NCI-H460 (cell line): ENCODE measurements at regions not wholly inside any gene's neighbourhood (a gene's known extent, or its start where the extent isn't known, plus 50 kb on each side); places are given as distances from the start of the nearest gene placed in this dataset.
"Not testable (repeated sequence)": the region's sequence is repeated elsewhere in the genome, so short reads cannot be mapped to it uniquely, and the experiment has no call there.

Experiments used
- DNase-seq: peaks from one replicate; pipeline ENCODE4 v3.0.0-alpha.2; 2016; ENCODE audit warnings: low read depth; ENCODE audit errors: extremely low read depth

GRCh38 chr3:124640635-124641306 is 89.5 kb upstream of the UMPS start:
- no peak for DNase-seq

DNA sequence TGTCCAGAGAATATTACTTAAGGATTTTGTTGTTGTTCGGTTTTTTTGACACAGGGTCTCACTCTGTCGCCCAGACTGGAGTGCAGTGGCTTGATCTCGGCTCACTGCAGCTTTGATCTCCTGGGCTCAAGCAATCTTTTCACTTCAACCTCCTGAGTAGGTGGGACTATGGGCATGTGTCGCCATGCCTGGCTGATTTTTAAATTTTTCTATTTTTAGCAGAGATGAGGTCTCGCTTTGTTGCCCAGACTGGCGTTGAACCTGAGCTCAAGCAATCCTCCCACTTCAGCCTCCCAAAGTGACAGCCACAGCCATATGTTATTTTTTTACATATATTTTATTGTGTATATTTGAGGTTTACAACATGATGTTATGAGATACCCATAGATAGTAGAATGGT is 86.8 kb upstream of the UMPS start:
- DNase-seq = no peak

DNA sequence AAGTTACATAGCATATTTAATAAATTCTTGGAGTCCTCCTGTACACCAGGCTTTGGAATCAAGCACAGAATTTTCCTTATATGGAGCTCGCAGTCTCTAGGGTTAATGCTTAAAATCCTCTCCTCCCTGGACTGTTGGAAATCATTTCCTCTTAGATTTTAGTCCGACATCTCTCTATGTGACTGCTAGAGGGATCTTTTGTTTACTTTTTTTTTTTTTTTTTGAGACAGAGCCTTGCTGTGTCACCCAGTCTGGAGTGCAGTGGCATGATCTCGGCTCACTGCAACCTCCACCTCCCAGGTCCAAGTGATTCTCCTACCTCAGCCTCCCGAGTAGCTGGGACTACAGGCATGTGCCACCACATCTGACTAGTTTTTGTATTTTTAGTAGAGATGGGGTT is 84.1 kb upstream of the UMPS start:
- not testable (repeated sequence) for DNase-seq

GRCh38 chr3:124648551-124648950 is 81.7 kb upstream of the UMPS start:
- no peak for DNase-seq

- DNase-seq = no peak
These were observed 79.5 kb upstream of the UMPS start for GRCh38 chr3:124650798-124651197.

GRCh38 chr3:124651416-124651815 is 78.8 kb upstream of the UMPS start:
- not testable (repeated sequence) for DNase-seq

GRCh38 chr3:124652009-124652408 is 78.2 kb upstream of the UMPS start:
- DNase-seq = no peak

- DNase-seq = no peak
These were observed 77.0 kb upstream of the UMPS start for GRCh38 chr3:124653071-124653796.

- DNase-seq = no peak
These were observed 76.3 kb upstream of the UMPS start for GRCh38 chr3:124653797-124654469.

DNA sequence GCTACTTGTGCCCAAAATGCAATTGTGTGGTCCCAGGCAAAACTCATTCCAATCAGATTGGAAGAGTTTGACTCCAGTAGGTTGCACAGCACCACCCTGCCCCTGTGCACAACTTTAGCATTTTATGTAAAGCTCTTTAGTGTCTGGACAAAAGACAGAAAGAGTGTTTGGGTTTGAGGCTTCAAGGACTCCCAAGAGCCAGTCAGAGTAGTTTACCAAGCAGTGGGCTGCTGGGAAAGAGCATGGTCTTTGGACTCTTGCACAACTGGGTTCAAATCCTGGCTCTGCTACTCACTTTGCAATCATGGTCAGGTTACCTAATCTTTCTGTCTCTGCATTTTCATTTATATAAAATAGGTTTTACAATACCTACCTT is 75.8 kb upstream of the UMPS start:
- no peak for DNase-seq

DNA sequence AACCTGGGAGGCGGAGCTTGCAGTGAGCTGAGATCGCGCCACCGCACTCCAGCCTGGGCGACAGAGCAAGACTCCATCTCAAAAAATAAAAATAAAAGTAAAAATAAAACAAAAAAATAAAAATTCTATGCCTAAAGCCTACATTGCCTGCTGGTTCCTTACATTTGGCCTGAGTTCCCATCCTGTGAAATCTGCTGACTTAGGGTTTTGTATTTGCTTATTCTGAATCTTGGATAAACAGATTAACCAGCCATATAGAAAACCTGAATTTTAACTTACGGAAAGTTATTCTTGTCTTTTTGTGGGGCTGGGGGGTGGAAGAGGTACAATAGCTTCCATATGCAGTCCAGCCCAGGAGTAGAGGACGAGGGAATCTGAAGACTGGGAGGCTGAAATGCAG is 73.7 kb upstream of the UMPS start:
- no peak for DNase-seq

- no peak for DNase-seq
These were observed 73.1 kb upstream of the UMPS start for GRCh38 chr3:124657138-124657537.

DNA sequence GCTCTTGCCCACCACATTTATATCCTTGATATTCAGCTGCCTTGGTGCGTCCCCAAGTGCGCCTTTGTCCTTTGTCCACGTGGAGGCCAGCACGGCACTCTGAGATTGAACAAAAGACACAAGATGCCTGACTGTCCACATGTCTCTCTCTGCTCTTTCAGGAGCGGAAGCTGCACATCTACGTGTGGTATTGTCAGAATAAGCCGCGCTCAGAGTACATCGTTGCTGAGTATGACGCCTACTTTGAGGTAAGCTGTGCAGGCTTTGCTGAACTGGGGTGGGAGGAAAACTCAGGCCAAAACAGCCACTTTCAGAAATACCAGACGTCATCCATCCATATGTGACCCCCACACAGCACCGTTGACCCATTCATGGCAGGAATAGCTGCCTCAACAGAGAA is 72.0 kb upstream of the UMPS start:
- no peak for DNase-seq

GRCh38 chr3:124659175-124659574 is 71.1 kb upstream of the UMPS start:
- no peak for DNase-seq

- DNase-seq = no peak
These were observed 69.7 kb upstream of the UMPS start for GRCh38 chr3:124660599-124660998.

DNA sequence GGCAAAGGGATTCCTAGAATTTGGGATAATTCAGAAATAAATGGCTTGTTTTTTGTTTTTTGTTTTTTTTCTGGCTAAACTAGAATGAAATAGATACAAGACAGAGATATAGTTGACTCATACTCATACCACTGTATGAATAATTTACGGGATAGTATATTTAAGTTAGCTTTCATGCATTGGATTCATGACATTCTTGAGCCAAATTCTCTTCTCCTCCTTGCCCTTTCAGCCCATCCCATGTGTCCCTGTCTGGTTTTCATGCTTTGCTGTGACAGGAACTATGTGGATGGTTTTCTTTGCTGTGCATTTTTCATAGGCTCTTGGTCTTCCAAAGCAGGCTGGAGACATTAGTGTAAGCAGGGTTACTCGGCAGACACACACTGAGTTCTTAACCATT is 66.6 kb upstream of the UMPS start:
- DNase-seq = no peak

DNA sequence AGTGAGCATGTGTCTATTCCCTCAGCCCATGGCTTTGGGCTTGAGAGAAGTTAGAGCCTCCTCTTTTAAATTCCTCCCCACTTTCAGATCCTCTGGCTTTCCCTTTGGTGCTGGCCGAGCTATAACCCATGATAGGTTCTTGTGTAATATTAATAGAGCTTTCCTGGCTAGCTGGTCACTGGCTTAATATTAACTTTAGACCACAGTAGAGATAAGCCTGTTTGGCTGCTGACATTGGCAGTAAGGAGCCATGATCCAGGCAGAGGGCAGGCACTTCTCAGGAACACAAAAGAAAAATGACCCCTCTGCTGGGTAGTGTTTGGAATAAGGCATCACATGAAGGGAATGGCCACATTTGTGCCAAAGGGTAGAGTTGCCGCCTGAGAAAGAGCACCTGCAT is 65.4 kb upstream of the UMPS start:
- DNase-seq = no peak

DNA sequence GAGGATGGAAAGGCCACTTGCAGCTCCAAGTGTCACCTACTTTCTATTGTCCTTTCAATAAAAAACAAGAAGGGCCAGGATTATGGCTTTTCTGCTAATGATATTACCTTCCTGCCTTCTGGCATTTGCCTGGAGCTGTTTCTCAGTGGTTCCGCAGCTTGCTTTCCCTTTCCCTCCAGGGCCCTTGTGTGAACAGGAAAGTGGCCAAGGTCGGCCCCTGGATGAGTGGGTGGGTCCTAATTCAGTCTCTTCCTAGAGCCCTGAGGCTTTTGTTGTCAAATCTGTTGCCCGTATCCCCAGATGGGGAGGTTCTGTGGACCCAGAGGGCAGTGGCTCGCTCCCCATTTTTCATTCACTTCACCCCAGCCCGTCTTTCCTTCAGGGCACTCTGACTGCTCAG is 64.2 kb upstream of the UMPS start:
- DNase-seq = no peak

DNA sequence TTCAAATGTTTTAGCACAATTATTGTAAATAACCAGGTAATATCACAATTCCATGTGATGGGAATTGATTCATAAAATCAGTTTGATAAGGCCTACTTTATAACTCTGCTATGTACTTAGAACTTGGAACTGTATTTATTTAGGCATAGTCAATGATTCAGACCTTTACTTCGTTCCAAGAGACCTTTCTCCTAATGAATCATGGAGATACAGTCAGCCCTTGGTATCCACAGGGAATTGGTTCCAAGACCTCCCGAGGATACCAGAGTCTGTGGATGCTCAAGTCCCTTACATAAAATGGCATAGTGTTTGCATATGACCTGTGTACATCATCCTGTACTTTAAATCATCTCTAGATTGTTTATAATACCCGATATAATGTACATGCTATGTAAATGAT is 60.8 kb upstream of the UMPS start:
- no peak for DNase-seq

GRCh38 chr3:124671106-124671505 is 59.1 kb upstream of the UMPS start:
- no peak for DNase-seq

GRCh38 chr3:124674336-124674735 is 55.9 kb upstream of the UMPS start:
- no peak for DNase-seq

- DNase-seq = no peak
These were observed 54.0 kb upstream of the UMPS start for GRCh38 chr3:124676236-124676635.
